Germinal center (tissue), 1 donor: ENCODE measurements at regions not wholly inside any gene's neighbourhood (a gene's known extent, or its start where the extent isn't known, plus 50 kb on each side); places are given as distances from the start of the nearest gene placed in this dataset.

ENCODE experiments used
- DNase-seq: peaks from one replicate; pipeline ENCODE4 v3.0.0; 2012; ENCODE audit warnings: mixed read lengths, low spot score

DNA sequence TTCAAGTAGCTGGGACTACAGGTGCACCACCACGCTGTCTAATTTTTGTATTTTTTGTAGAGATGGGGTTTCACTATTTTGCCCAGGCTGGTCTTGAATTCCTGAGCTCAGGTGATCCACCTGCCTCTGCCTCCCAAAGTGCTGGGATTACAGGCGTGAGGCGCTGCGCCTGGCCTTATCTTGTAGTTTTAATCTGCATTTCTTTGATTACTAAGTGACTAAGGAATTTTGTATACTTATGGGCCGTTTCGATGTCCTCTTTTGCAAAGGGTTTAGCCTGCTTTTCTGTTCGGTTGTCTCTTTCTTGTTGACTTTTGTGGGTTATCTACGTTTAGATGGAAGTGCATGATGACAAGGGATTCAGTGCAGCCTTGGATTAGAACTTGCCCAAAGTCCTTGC lies 500.6 kb downstream of the QKI start:
- DNase-seq, result no peak

GRCh38 chr6:163913045-163913444 lies 498.5 kb downstream of the QKI start:
- DNase-seq, result no peak

DNA sequence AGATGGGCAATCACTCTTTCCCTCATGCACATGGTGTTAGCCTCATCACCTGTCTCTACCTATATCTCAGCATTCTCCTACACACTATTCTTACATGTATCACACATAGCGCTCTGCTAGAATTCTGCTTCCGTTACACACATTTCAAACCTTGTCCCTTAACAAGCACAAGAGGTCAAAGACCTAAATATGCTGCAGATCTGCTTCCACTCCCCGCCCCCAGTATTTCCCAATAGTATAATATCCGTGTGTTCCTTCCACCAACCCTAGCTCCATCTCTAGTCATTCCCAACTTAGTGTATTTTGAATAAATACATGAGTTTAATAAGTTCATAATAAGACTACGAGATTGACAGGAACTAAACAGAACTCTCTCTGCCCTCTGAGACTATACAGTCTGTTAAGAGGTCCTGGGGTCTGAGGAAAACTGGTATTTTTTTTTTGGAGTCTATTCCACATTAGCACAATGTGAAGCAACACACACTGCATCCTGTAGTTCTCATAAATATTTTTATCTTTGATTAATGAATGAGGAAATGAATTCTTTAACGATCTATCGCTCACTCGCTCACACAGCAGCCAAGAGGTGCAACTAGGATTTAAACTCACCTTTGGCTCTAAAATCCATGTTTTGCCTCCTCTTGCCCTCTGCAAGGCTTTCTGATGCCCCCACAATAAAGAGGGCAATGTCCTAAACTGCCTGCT lies 491.6 kb downstream of the QKI start:
- no peak for DNase-seq

GRCh38 chr6:163904186-163904585 lies 489.7 kb downstream of the QKI start:
- DNase-seq, result no peak

- no peak for DNase-seq
These were observed 489.0 kb downstream of the QKI start for GRCh38 chr6:163903541-163903940.

GRCh38 chr6:163902993-163903392 lies 488.5 kb downstream of the QKI start:
- no peak for DNase-seq

GRCh38 chr6:163901681-163902080 lies 487.2 kb downstream of the QKI start:
- DNase-seq, result no peak

DNA sequence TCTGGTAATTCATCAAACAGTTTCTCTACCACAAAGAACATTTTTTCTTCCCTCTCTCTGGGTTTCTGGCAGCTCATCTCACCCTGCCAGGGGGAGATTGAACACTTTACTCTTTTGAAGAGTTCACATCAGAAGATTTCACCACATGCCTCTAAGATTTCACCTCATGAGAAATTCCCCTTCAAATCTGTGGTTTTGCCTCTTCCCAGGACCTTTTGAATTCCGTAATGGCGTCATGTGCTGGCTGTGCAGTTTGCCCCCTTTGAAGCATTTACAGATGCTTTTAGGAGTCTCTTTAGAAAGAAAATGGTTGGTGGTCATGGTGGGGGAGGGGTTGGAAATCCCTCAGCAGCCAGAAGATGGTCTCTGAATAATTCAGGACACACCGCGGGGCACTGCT lies 486.1 kb downstream of the QKI start:
- DNase-seq, result no peak

DNA sequence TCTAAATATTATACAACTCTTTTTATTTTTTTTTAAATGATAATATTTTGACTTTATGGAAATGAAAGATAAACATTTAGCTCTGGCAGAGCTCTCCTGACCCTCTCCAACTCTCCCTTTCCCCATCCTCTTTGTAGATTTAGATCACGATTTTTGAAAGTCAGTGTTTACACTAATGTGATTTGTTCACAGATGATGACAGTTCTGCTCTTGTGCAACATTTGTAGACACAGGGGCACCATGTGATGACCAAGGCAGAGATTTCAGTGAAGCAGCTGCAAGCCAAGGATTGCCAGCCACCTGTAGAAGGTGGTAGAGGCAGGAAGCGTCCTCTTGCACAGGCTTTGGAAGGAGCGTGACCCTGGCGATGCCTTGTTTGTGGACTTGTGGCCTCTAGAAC lies 483.2 kb downstream of the QKI start:
- no peak for DNase-seq

GRCh38 chr6:163897030-163897429 lies 482.5 kb downstream of the QKI start:
- no peak for DNase-seq

GRCh38 chr6:163895162-163895561 lies 480.6 kb downstream of the QKI start:
- DNase-seq, result no peak

DNA sequence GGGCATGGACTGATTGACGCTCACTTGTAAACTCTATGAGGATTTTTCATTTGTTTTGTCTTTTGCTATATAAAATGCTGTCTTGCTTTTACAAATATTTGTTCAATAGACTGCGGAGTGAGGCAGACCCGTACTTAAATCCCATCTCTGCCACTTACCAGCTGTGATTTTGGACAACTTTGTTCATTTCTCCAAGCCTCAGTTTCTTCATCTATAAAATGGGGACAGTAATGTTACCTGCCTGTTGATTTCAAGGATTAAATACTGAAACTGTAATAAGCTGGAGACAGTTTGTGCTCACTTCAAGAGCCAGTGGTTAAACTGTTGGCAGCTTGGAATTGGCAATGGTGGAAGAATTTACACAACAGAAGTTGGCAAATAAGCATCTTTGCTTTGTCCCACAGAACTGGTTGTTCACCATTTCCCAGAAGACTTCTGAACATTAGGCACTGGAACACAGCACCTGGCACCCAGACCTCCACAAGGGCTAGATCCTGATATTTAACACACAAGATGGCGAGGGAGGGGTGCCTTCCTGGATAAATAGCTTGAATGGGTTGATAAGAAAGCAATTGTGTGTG lies 479.2 kb downstream of the QKI start:
- no peak for DNase-seq

- no peak for DNase-seq
These were observed 478.5 kb downstream of the QKI start for GRCh38 chr6:163892824-163893561.

GRCh38 chr6:163889904-163890514 lies 475.5 kb downstream of the QKI start:
- DNase-seq, result no peak

DNA sequence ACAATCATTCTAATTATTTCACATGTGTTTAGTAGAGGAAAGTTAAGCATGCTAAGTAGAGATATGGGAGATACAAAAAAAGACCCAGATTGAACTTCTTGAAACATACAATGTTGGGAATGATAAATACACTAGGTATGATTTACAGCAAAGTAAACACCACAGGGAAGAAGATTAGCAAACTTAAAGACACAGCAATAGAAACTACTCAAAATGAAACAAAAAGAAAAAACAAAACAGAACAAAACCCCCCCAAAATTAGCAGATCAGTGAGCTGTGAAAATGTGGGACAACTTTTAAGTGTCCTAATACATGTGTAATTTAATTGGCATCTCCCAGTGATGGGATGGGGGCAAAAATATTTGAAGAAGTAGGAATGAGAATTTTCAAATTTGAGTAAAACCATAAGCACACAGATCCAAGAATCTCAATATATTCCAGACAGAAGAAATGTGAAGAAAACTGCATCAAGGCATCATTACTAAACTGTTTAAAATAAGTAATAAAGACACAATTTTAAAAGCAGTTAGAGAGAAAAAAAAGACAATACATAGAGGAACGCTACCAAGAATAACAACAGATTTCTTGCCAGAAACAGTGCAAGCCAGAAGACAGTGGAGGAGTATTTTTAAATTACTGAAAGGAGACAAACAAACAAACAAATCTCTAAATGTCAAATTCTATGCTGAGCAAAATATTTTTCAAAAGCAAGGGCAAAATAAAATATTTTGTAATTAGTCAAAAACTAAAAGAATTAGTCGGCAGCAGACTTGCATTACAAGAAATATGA lies 473.7 kb downstream of the QKI start:
- DNase-seq, result no peak

DNA sequence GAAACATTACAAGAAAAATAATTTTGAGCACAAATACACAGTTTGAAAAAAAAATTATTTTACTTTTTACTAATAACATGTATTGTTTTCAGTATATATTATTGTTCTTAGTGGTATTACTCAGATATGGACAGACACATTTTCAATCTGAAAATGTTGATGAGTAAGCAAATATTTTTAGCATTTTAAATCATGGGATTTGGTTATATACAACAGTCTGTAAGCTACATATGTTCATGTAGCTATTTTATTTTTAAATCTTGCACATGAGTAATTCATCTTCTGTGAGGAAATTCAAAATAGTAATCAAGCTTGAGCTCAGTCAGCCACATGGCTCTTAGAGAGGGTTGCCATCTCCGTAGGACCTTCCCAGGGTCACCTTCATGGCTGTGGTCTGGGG lies 471.9 kb downstream of the QKI start:
- DNase-seq, result no peak

- DNase-seq, result no peak
These were observed 469.5 kb downstream of the QKI start for GRCh38 chr6:163883984-163884383.

DNA sequence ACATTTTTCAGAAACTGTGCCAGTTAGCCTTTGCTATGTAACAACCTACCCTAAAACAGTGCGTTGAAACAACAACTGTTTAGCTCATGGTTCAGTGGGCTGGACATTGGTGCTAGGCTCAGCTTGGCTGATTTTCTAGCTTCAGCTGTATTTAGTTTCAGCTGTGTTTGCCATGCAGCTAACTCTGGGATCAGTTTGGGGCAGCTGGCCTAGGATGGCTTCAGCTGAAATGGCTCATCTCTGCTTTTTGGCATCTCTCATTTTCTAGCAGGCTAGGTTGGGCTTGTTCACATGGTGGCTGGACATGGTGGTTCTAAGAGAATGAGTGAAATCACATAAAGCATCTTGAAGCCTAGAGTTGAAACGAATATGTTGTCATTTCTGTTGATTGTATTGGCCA lies 464.2 kb downstream of the QKI start:
- DNase-seq, result no peak

DNA sequence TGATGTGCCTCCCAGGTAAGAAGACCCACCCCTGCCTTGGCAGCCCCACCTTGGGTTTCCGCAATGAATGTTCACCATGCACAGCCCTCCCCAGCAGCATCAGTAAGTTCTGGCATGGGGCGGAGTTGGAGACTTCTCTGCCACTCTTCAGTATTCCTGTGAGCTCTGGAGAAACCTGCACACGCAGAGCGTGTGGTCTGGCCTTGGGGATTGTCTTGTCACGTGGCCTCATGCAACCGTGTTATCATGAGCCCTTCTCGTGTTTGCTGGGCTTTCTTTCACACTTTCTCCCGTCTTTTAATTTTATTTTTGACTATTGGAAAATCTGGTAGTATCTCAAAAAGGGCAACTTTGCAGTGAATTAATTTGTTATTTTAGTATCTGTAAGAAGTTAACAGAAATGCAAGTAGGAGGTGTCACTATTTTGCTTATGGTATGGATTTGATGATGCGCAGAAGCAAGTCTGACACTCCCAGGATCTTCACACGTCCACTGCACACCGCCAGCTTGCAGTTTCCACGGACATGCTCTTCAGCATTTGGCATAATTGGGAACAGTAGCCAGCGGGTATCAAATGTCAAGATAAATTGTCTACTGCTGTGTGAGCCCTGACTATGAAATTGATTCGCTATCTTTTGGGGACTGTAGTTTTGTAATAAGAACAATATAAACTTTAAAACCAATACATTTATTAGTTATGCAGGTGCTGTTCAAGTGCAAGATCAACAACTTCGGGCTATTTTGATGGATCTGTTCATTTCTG lies 463.5 kb downstream of the QKI start:
- no peak for DNase-seq

DNA sequence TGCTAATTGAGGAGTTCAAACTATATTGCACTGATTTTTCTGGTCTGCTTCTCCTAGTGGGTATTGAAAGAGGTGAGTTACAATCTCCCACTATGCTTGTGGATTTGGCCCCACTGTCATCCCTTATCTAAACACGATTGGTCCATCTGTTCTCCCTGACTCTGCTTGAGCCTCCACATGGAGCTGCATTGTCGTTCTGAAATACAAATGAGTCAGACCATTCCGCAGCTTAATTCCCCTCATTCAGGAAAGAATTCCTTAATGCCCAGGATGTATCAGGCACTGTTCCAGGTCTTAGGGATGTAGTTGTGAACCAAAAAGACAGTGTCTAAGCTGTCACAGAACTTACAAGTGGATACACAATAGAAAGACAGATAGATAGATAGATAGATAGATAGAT lies 461.9 kb downstream of the QKI start:
- DNase-seq, result no peak

DNA sequence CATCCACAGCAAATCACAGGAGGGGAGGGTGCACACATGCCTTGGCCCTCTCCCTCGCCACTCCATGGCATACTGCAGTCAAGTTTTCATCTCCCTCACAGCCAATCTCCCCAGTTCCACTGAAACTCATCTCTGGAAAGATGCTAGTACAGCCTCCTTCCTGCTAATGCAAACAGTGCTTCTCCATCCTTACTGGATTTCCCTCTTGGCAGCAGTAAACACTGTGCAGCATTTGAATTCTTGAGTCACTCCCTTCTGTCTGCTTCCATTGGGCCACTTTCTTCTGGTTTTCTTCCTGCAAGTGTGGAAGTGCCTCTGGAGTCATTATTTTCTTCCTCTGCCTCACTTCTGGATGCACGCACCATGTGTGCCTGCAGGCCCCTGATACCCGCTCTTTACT lies 460.3 kb downstream of the QKI start:
- DNase-seq, result no peak

DNA sequence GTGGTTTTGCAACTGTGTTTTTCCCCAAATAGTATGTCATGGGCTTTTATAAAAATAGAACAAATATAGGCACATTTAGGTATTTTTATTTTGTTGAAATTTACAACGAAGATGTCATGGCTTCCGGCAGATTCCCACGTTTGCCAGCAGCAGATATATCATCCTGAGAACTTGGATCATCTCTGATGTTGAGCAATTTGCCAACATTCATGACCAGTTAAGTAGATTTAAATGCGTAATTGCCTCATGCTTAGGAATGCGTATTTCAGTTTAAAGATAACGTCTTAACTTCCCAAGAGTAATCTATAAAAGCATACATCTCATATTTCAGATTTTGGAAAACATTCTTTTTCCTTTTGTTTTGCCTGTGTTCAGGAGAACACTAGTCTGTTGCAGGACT lies 457.8 kb downstream of the QKI start:
- DNase-seq, result no peak
